Mucosa of rectum (tissue), 2 donors: ENCODE measurements at regions not wholly inside any gene's neighbourhood (a gene's known extent, or its start where the extent isn't known, plus 50 kb on each side); places are given as distances from the start of the nearest gene placed in this dataset.

Experiments
- H3K27ac ChIP-seq, 2 donors: one replicate each; pipeline ENCODE4 v1.7.0; 2013; ENCODE audit warnings: inconsistent platforms in 2 of 2, low read depth in 2 of 2, low read length in 2 of 2
- H3K27me3 ChIP-seq, 2 donors: one replicate each; pipeline ENCODE4 v1.7.0; 2013; ENCODE audit warnings: low read length in 2 of 2; ENCODE audit not compliant: control insufficient read depth in 2 of 2, insufficient read depth in 2 of 2
- H3K36me3 ChIP-seq, 2 donors: one replicate each; pipeline ENCODE4 v1.7.0; 2013; ENCODE audit warnings: low read length in 2 of 2; ENCODE audit not compliant: control insufficient read depth in 2 of 2, insufficient read depth in 2 of 2
- H3K4me1 ChIP-seq, 2 donors: one replicate each; pipeline ENCODE4 v1.7.0; 2013; ENCODE audit warnings: low read length in 2 of 2, mild to moderate bottlenecking in 1 of 2; ENCODE audit not compliant: control insufficient read depth in 2 of 2, insufficient read depth in 2 of 2
- H3K4me3 ChIP-seq, 2 donors: one replicate each; pipeline ENCODE4 v1.7.0; 2013; ENCODE audit warnings: low read length in 2 of 2
- H3K9ac ChIP-seq, 2 donors: one replicate each; pipeline ENCODE4 v1.7.0; 2013; ENCODE audit warnings: low read length in 2 of 2, low read depth in 1 of 2, mild to moderate bottlenecking in 1 of 2
- H3K9me3 ChIP-seq, 2 donors: one replicate each; pipeline ENCODE4 v1.7.0; 2013; ENCODE audit warnings: low read length in 2 of 2; ENCODE audit not compliant: control insufficient read depth in 2 of 2
- donor health status: healthy.
- donor health status: Normal muscosa, but diverticular disease.

GRCh38 chr5:174667526-174667925 lies 56.9 kb upstream of the MSX2 start:
- Histone ChIP-seq H3K36me3 (no peaks in the 10 kb centered on the region), H3K27me3 (no peaks in the 10 kb centered on the region), H3K27ac (no peak overlapping the region), H3K4me3 (no peak overlapping the region), H3K4me1 (no peaks in the 10 kb centered on the region), H3K9me3 (no peaks in the 10 kb centered on the region), H3K9ac (no peak overlapping the region)

DNA sequence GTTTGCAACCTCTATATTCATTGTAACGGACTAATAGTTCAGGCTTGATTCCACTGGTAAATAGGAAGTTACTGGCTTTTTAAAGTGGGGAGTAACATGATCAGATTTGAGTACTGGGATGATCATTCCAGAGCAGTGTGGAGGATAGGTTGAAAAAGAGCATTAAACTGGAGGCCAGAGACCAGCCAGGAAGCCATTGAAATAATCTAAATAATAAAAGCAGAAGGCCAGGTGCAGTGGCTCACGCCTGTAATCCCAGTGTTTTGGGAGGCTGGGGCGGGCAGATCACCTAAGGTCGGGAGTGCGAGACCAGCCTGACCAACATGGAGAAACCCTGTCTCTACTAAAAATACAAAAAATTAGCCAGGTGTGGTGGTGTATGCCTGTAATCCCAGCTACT lies 56.0 kb upstream of the MSX2 start:
- H3K27ac ChIP-seq: no peak overlapping the region
- H3K9ac ChIP-seq: no peak overlapping the region
- no peaks in the 10 kb centered on the region for H3K36me3 ChIP-seq
- H3K9me3 ChIP-seq: no peaks in the 10 kb centered on the region
- no peaks in the 10 kb centered on the region for H3K27me3 ChIP-seq
- no peak overlapping the region for H3K4me3 ChIP-seq
- no peaks in the 10 kb centered on the region for H3K4me1 ChIP-seq
